ENCODE measurements at regions not wholly inside any gene's neighbourhood (a gene's known extent, or its start where the extent isn't known, plus 50 kb on each side); places are given as distances from the start of the nearest gene placed in this dataset.
"Not testable (repeated sequence)": the region's sequence is repeated elsewhere in the genome, so short reads cannot be mapped to it uniquely, and the experiment has no call there.

DNA sequence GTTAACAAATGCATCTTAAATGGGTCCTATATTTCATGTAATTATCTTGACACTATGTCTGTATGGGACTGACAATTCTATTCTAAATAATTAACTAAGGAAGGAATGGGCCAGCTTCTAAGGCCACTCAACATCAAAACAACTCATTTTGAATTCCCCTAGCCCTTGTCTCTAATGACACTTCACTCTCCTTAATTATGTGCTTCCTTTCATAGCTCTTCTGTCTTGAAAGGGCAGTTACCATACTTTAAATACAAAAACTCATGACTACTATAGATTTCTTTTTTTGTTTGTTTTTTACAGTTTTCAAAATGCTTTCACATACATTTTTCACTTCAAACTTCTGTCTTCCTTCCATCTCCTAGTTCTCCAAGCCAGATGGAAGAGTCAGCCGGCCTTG, 126.1 kb upstream of the CHODL start:
- H3K36me3 ChIP-seq: no peaks in the 10 kb centered on the region
- H3K4me1 ChIP-seq (ENCODE audit: control insufficient read depth in 1 of 2, insufficient read depth in 1 of 2, low read depth in 1 of 2, low read length in 1 of 2): no peaks in the 10 kb centered on the region
- H3K27ac ChIP-seq: no peak overlapping the region
- TF ChIP-seq, protein P1, sequence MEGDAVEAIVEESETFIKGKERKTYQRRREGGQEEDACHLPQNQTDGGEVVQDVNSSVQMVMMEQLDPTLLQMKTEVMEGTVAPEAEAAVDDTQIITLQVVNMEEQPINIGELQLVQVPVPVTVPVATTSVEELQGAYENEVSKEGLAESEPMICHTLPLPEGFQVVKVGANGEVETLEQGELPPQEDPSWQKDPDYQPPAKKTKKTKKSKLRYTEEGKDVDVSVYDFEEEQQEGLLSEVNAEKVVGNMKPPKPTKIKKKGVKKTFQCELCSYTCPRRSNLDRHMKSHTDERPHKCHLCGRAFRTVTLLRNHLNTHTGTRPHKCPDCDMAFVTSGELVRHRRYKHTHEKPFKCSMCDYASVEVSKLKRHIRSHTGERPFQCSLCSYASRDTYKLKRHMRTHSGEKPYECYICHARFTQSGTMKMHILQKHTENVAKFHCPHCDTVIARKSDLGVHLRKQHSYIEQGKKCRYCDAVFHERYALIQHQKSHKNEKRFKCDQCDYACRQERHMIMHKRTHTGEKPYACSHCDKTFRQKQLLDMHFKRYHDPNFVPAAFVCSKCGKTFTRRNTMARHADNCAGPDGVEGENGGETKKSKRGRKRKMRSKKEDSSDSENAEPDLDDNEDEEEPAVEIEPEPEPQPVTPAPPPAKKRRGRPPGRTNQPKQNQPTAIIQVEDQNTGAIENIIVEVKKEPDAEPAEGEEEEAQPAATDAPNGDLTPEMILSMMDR (IDR thresholded peaks at IDR 0.05): no peak
- H3K9me3 ChIP-seq: no peaks in the 10 kb centered on the region
- H3K27me3 ChIP-seq: no peaks in the 10 kb centered on the region
- H3K4me3 ChIP-seq (ENCODE audit: low read depth in 1 of 2, low read length in 1 of 2): no peak overlapping the region

- Histone ChIP-seq H3K36me3 (no peaks in the 10 kb centered on the region), H3K4me3 (ENCODE audit: low read depth in 1 of 2, low read length in 1 of 2) (no peak overlapping the region), H3K9me3 (no peaks in the 10 kb centered on the region), H3K27ac (no peak overlapping the region), H3K27me3 (no peaks in the 10 kb centered on the region), H3K4me1 (ENCODE audit: control insufficient read depth in 1 of 2, insufficient read depth in 1 of 2, low read depth in 1 of 2, low read length in 1 of 2) (no peaks in the 10 kb centered on the region)
- TF ChIP-seq, protein P1 (IDR thresholded peaks at IDR 0.05): no peak
Measured at GRCh38 chr21:18117176-18117575, 127.5 kb upstream of the CHODL start.

- no peaks in the 10 kb centered on the region for H3K9me3 ChIP-seq
Measured at GRCh38 chr21:18114810-18115209, 129.8 kb upstream of the CHODL start.

GRCh38 chr21:18104802-18105201, 139.8 kb upstream of the CHODL start:
- Histone ChIP-seq H3K9me3 (no peaks in the 10 kb centered on the region), H3K27me3 (no peaks in the 10 kb centered on the region), H3K4me1 (ENCODE audit: control insufficient read depth in 1 of 2, insufficient read depth in 1 of 2, low read depth in 1 of 2, low read length in 1 of 2) (no peaks in the 10 kb centered on the region), H3K4me3 (ENCODE audit: low read depth in 1 of 2, low read length in 1 of 2) (no peak overlapping the region), H3K27ac (no peak overlapping the region), H3K36me3 (no peaks in the 10 kb centered on the region)
- TF ChIP-seq, protein P1 (IDR thresholded peaks at IDR 0.05): no peak

More at GRCh38 chr21:18114810-18115209, 129.8 kb upstream of the CHODL start:
- Histone ChIP-seq H3K27me3 (no peaks in the 10 kb centered on the region), H3K4me1 (ENCODE audit: control insufficient read depth in 1 of 2, insufficient read depth in 1 of 2, low read depth in 1 of 2, low read length in 1 of 2) (no peaks in the 10 kb centered on the region), H3K36me3 (no peaks in the 10 kb centered on the region), H3K4me3 (ENCODE audit: low read depth in 1 of 2, low read length in 1 of 2) (no peak overlapping the region), H3K27ac (no peak overlapping the region)
- TF ChIP-seq, protein P1 (IDR thresholded peaks at IDR 0.05): no peak

- not testable (repeated sequence) for H3K27me3 ChIP-seq; H3K27ac ChIP-seq; H3K4me3 ChIP-seq (ENCODE audit: low read depth in 1 of 2, low read length in 1 of 2); H3K36me3 ChIP-seq; H3K4me1 ChIP-seq (ENCODE audit: control insufficient read depth in 1 of 2, insufficient read depth in 1 of 2, low read depth in 1 of 2, low read length in 1 of 2); H3K9me3 ChIP-seq
Measured at GRCh38 chr21:18096413-18096812, 148.2 kb upstream of the CHODL start.

DNA sequence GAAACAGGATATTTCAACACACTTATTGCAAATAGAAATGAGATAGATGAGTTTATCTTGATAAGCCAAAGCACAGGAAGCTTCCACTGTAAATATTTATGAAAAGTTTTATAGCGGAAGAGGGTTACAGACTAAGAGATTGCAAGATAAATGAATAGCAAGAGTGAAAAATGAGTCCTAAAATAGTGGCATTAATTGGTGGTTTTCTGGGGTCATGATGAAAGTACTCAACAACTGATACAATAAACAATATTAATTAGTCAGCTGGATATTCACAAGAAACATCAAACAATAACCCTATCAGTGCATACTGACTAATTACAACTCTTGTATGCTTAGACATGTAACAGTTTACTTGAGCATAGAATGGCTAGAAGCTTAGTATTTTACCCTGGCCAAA, 154.8 kb upstream of the CHODL start:
- no peaks in the 10 kb centered on the region for H3K27me3 ChIP-seq
- TF ChIP-seq, protein P1 (IDR thresholded peaks at IDR 0.05): no peak
- no peaks in the 10 kb centered on the region for H3K9me3 ChIP-seq
- H3K36me3 ChIP-seq: no peaks in the 10 kb centered on the region
- no peak overlapping the region for H3K4me3 ChIP-seq (ENCODE audit: low read depth in 1 of 2, low read length in 1 of 2)
- no peaks in the 10 kb centered on the region for H3K4me1 ChIP-seq (ENCODE audit: control insufficient read depth in 1 of 2, insufficient read depth in 1 of 2, low read depth in 1 of 2, low read length in 1 of 2)
- no peak overlapping the region for H3K27ac ChIP-seq
